SH-SY5Y (cell line): ENCODE measurements at regions not wholly inside any gene's neighbourhood (a gene's known extent, or its start where the extent isn't known, plus 50 kb on each side); places are given as distances from the start of the nearest gene placed in this dataset.

ENCODE experiments used
- GATA2 ChIP-seq: IDR thresholded peaks from 2 replicates; pipeline ENCODE4 v1.6.1; 2011; ENCODE audit warnings: mild to moderate bottlenecking, low read depth, low read length
- GATA3 ChIP-seq: IDR thresholded peaks from 2 replicates; pipeline ENCODE4 v1.6.1; 2011; ENCODE audit warnings: low read depth, mild to moderate bottlenecking, low read length, moderate library complexity

DNA sequence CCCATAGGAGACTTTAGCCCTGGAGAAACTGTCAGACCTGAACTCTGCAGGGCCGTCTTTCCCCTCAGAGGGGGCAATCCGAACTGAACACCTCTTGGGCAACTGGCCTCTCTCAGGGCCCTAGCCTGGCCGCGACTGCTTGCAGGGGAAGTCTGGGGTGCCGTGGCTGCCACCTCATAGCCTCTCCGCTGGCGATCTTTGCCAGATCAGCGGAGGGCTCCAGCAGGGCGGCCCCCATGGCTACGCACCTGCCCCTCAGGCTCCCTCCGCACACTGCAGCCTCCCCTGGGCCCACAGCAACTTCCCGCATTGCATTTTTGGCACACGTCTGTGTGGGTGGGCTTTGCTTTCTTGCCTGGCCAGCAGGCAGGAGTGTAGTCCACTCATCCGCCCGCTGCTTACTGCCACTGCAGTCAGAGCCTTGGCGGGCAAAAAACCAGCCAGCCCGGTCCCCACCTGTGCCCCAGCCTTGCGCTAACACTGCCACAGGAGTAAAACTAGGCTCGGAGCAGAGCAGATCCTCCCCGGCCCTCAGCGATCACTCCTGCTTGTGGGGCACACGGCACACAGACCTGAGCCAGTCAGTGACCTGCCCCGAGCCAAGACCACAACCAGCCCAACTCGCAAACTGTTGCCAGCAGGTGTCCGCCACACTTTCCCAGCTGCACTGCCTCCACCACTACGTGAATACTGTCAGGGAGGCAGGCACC is 266.8 kb upstream of the CBLB start:
- no peak for TF ChIP-seq GATA2
- no peak for TF ChIP-seq GATA3
